ENCODE measurements at regions not wholly inside any gene's neighbourhood (a gene's known extent, or its start where the extent isn't known, plus 50 kb on each side); places are given as distances from the start of the nearest gene placed in this dataset.
A peak's percentile ranks its signal among the peaks of the same experiment; 100 is the strongest.
"Not testable (repeated sequence)": the region's sequence is repeated elsewhere in the genome, so short reads cannot be mapped to it uniquely, and the experiment has no call there.

- Histone ChIP-seq H3K4me1 (ENCODE audit: control insufficient read depth, insufficient read depth, low read length, unreplicated experiment) (no peaks in the 10 kb centered on the region), H3K36me3 (ENCODE audit: insufficient read depth, low read length) (no peaks in the 10 kb centered on the region), H3K27ac (ENCODE audit: low read depth, low read length) (no peak overlapping the region), H3K27me3 (ENCODE audit: insufficient read depth, low read length) (no peaks in the 10 kb centered on the region), H3K79me2 (ENCODE audit: control insufficient read depth, insufficient read depth, low read length, unreplicated experiment) (no peaks in the 10 kb centered on the region), H3K4me3 (ENCODE audit: low read depth, low read length) (no peak overlapping the region), H2AFZ (ENCODE audit: low read length, unreplicated experiment) (no peak overlapping the region)
Observed at GRCh38 chr4:20176881-20177280, 74.8 kb upstream of the SLIT2 start.

- no peak overlapping the region for H3K4me3 ChIP-seq (ENCODE audit: low read depth, low read length)
- H3K36me3 ChIP-seq (ENCODE audit: insufficient read depth, low read length) = no peaks in the 10 kb centered on the region
- H2AFZ ChIP-seq (ENCODE audit: low read length, unreplicated experiment) = no peak overlapping the region
Observed at GRCh38 chr4:20172070-20172760, 79.5 kb upstream of the SLIT2 start.

GRCh38 chr4:20166544-20166943 lies 85.2 kb upstream of the SLIT2 start:
- H3K27ac ChIP-seq (ENCODE audit: low read depth, low read length) = no peak overlapping the region
- no peaks in the 10 kb centered on the region for H3K27me3 ChIP-seq (ENCODE audit: insufficient read depth, low read length)
- no peak overlapping the region for H3K4me3 ChIP-seq (ENCODE audit: low read depth, low read length)
- H3K36me3 ChIP-seq (ENCODE audit: insufficient read depth, low read length) = no peaks in the 10 kb centered on the region
- H3K4me1 ChIP-seq (ENCODE audit: control insufficient read depth, insufficient read depth, low read length, unreplicated experiment) = no peaks in the 10 kb centered on the region
- H3K79me2 ChIP-seq (ENCODE audit: control insufficient read depth, insufficient read depth, low read length, unreplicated experiment) = no peaks in the 10 kb centered on the region
- no peak overlapping the region for H2AFZ ChIP-seq (ENCODE audit: low read length, unreplicated experiment)

More at GRCh38 chr4:20172070-20172760, 79.5 kb upstream of the SLIT2 start:
- Histone ChIP-seq H3K79me2 (ENCODE audit: control insufficient read depth, insufficient read depth, low read length, unreplicated experiment) (no peaks in the 10 kb centered on the region), H3K27ac (ENCODE audit: low read depth, low read length) (no peak overlapping the region), H3K27me3 (ENCODE audit: insufficient read depth, low read length) (no peaks in the 10 kb centered on the region), H3K4me1 (ENCODE audit: control insufficient read depth, insufficient read depth, low read length, unreplicated experiment) (no peaks in the 10 kb centered on the region)

GRCh38 chr4:20159516-20159915 lies 92.2 kb upstream of the SLIT2 start:
- Histone ChIP-seq H3K27me3 (ENCODE audit: insufficient read depth, low read length) (no peaks in the 10 kb centered on the region), H3K79me2 (ENCODE audit: control insufficient read depth, insufficient read depth, low read length, unreplicated experiment) (no peaks in the 10 kb centered on the region), H3K27ac (ENCODE audit: low read depth, low read length) (no peak overlapping the region)

GRCh38 chr4:20158195-20158594 lies 93.5 kb upstream of the SLIT2 start:
- Histone ChIP-seq H3K4me3 (ENCODE audit: low read depth, low read length) (no peak overlapping the region), H3K27ac (ENCODE audit: low read depth, low read length) (no peak overlapping the region), H3K36me3 (ENCODE audit: insufficient read depth, low read length) (no peaks in the 10 kb centered on the region), H3K79me2 (ENCODE audit: control insufficient read depth, insufficient read depth, low read length, unreplicated experiment) (no peaks in the 10 kb centered on the region), H3K4me1 (ENCODE audit: control insufficient read depth, insufficient read depth, low read length, unreplicated experiment) (no peaks in the 10 kb centered on the region), H2AFZ (ENCODE audit: low read length, unreplicated experiment) (no peak overlapping the region), H3K27me3 (ENCODE audit: insufficient read depth, low read length) (no peaks in the 10 kb centered on the region)

More at GRCh38 chr4:20159516-20159915, 92.2 kb upstream of the SLIT2 start:
- no peak overlapping the region for H3K4me3 ChIP-seq (ENCODE audit: low read depth, low read length)
- no peak overlapping the region for H2AFZ ChIP-seq (ENCODE audit: low read length, unreplicated experiment)
- no peaks in the 10 kb centered on the region for H3K36me3 ChIP-seq (ENCODE audit: insufficient read depth, low read length)
- no peaks in the 10 kb centered on the region for H3K4me1 ChIP-seq (ENCODE audit: control insufficient read depth, insufficient read depth, low read length, unreplicated experiment)

- Histone ChIP-seq H3K79me2 (ENCODE audit: control insufficient read depth, insufficient read depth, low read length, unreplicated experiment) (no peaks in the 10 kb centered on the region), H3K27me3 (ENCODE audit: insufficient read depth, low read length) (no peaks in the 10 kb centered on the region), H3K4me1 (ENCODE audit: control insufficient read depth, insufficient read depth, low read length, unreplicated experiment) (no peaks in the 10 kb centered on the region), H3K4me3 (ENCODE audit: low read depth, low read length) (no peak overlapping the region), H3K36me3 (ENCODE audit: insufficient read depth, low read length) (no peaks in the 10 kb centered on the region), H3K27ac (ENCODE audit: low read depth, low read length) (no peak overlapping the region), H2AFZ (ENCODE audit: low read length, unreplicated experiment) (no peak overlapping the region)
Observed at GRCh38 chr4:20151436-20151835, 100.3 kb upstream of the SLIT2 start.

- H3K27ac ChIP-seq (ENCODE audit: low read depth, low read length); H3K27me3 ChIP-seq (ENCODE audit: insufficient read depth, low read length); H3K4me3 ChIP-seq (ENCODE audit: low read depth, low read length); H3K79me2 ChIP-seq (ENCODE audit: control insufficient read depth, insufficient read depth, low read length, unreplicated experiment); H3K4me1 ChIP-seq (ENCODE audit: control insufficient read depth, insufficient read depth, low read length, unreplicated experiment); H3K36me3 ChIP-seq (ENCODE audit: insufficient read depth, low read length); H2AFZ ChIP-seq (ENCODE audit: low read length, unreplicated experiment): not testable (repeated sequence)
Observed at GRCh38 chr4:20149143-20149542, 102.6 kb upstream of the SLIT2 start.

GRCh38 chr4:20137176-20137575 lies 114.5 kb upstream of the SLIT2 start:
- H3K79me2 ChIP-seq (ENCODE audit: control insufficient read depth, insufficient read depth, low read length, unreplicated experiment) = no peaks in the 10 kb centered on the region
- no peak overlapping the region for H2AFZ ChIP-seq (ENCODE audit: low read length, unreplicated experiment)
- no peaks in the 10 kb centered on the region for H3K36me3 ChIP-seq (ENCODE audit: insufficient read depth, low read length)
- no peaks in the 10 kb centered on the region for H3K27me3 ChIP-seq (ENCODE audit: insufficient read depth, low read length)
- no peaks in the 10 kb centered on the region for H3K4me1 ChIP-seq (ENCODE audit: control insufficient read depth, insufficient read depth, low read length, unreplicated experiment)
- H3K27ac ChIP-seq (ENCODE audit: low read depth, low read length) = no peak overlapping the region
- no peak overlapping the region for H3K4me3 ChIP-seq (ENCODE audit: low read depth, low read length)

- Histone ChIP-seq H3K27ac (ENCODE audit: low read depth, low read length) (peak overlapping the region; percentile 66), H3K79me2 (ENCODE audit: control insufficient read depth, insufficient read depth, low read length, unreplicated experiment) (no peaks in the 10 kb centered on the region), H3K36me3 (ENCODE audit: insufficient read depth, low read length) (no peaks in the 10 kb centered on the region), H3K4me1 (ENCODE audit: control insufficient read depth, insufficient read depth, low read length, unreplicated experiment) (peaks cover 14% of the 10 kb centered on the region), H3K4me3 (ENCODE audit: low read depth, low read length) (peak overlapping the region; percentile 36; the same call in 1 of the 2 replicates), H3K27me3 (ENCODE audit: insufficient read depth, low read length) (no peaks in the 10 kb centered on the region), H2AFZ (ENCODE audit: low read length, unreplicated experiment) (peak overlapping the region; percentile 51)
Observed at GRCh38 chr4:20127626-20128025, 124.1 kb upstream of the SLIT2 start.

- Histone ChIP-seq H3K4me3 (ENCODE audit: low read depth, low read length) (no peak overlapping the region), H3K36me3 (ENCODE audit: insufficient read depth, low read length) (no peaks in the 10 kb centered on the region), H2AFZ (ENCODE audit: low read length, unreplicated experiment) (no peak overlapping the region), H3K27me3 (ENCODE audit: insufficient read depth, low read length) (no peaks in the 10 kb centered on the region), H3K27ac (ENCODE audit: low read depth, low read length) (peak overlapping the region; percentile 66), H3K79me2 (ENCODE audit: control insufficient read depth, insufficient read depth, low read length, unreplicated experiment) (no peaks in the 10 kb centered on the region), H3K4me1 (ENCODE audit: control insufficient read depth, insufficient read depth, low read length, unreplicated experiment) (peaks cover 14% of the 10 kb centered on the region)
Observed at GRCh38 chr4:20126906-20127305, 124.8 kb upstream of the SLIT2 start.

GRCh38 chr4:20124317-20125026 lies 127.2 kb upstream of the SLIT2 start:
- no peak overlapping the region for H2AFZ ChIP-seq (ENCODE audit: low read length, unreplicated experiment)
- H3K36me3 ChIP-seq (ENCODE audit: insufficient read depth, low read length) = no peaks in the 10 kb centered on the region
- H3K79me2 ChIP-seq (ENCODE audit: control insufficient read depth, insufficient read depth, low read length, unreplicated experiment) = no peaks in the 10 kb centered on the region
- no peaks in the 10 kb centered on the region for H3K27me3 ChIP-seq (ENCODE audit: insufficient read depth, low read length)
- peaks cover 14% of the 10 kb centered on the region for H3K4me1 ChIP-seq (ENCODE audit: control insufficient read depth, insufficient read depth, low read length, unreplicated experiment)
- no peak overlapping the region for H3K4me3 ChIP-seq (ENCODE audit: low read depth, low read length)
- H3K27ac ChIP-seq (ENCODE audit: low read depth, low read length) = no peak overlapping the region

Data from ACC112 (cell line).